ELF-1 (cell line): ENCODE measurements at regions not wholly inside any gene's neighbourhood (a gene's known extent, or its start where the extent isn't known, plus 50 kb on each side); places are given as distances from the start of the nearest gene placed in this dataset.

Source experiments
- DNase-seq: peaks from one replicate; pipeline ENCODE4 v3.0.0-alpha.2; 2016; ENCODE audit warnings: low read depth, low spot score

DNA sequence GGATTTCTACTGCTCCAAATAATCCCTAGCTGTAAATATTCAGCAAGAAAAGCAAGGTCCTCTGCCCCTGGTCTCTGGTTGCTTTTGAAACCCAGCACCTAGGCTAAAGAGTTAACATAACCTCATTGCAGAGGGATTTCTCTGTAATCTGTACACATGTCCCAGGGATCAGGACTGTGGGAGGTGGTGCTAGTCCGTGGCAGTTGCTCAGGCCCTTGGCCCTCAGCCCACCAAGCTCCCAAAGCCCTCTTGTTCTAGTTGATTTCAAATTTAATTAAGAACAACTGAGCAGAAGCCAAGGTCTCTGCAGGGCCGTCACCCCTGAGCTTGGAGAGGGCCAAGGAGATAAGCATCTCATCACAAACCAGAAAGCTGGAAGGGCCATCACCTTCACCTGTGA is 181.1 kb downstream of the SOX9 start:
- DNase-seq, result no peak

GRCh38 chr17:72302735-72303134 is 181.9 kb downstream of the SOX9 start:
- DNase-seq, result no peak

DNA sequence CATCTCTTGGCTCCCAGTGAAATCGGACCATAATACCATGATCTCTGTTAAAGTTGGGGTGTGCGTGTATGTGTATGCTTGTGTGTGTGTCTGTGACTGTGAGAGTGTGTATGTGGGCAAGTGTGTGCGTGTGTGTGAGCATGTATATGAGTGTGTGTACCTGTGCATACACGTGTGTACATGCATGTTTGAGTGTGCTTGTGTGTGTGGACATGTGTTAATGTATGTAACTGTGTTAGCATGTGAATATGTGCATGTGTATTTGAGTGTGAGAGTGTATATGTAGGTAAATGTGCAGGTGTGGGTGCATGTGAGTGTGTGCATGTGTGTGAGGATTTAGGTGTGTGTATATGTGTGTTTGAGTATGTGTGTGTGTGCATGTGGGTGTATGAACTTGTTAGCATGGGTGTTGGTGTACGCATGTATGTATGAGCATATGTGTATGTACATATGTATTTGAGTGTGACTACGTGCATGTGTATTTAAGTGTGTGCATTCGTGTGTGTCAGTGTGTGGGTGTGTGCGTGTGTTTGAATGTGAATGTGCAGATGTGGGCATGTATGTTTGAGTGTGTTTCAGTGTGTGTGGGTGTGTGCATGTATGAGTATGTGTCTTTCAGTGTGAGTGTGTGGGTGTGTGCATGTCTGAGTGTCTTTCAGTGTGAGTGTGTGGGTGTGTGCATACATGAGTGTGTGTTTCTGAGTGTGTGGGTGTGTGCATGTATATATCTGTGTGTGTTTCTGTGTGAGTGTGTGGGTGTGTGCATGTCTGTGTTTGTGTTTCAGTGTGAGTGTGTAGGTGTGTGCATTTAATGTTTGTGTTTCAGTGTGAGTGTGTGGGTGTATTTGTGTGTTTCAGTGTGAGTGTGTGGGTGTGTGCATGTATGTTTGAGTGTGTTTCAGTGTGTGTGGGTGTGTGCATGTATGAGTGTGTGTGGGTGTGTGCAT is 183.2 kb downstream of the SOX9 start:
- DNase-seq, result no peak

DNA sequence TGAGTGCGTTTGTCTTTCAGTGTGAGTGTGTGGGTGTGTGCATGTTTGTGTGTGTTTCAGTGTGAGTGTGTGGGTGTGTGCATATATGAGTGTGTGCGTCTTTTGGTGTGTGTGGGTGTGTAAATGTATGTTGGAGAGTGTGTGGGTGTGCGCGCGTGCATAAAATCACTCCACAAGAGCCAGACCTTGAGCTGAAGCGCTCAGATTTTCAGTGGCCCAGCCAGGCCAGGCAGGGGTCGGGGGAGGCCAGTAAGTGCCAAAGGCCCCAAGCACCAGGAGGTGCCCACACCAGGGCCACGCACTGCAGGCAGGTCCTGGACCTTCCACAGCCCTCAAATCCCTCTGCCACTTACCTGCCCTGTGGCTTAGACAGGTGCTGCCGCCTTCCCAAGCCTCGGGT is 184.0 kb downstream of the SOX9 start:
- no peak for DNase-seq

DNA sequence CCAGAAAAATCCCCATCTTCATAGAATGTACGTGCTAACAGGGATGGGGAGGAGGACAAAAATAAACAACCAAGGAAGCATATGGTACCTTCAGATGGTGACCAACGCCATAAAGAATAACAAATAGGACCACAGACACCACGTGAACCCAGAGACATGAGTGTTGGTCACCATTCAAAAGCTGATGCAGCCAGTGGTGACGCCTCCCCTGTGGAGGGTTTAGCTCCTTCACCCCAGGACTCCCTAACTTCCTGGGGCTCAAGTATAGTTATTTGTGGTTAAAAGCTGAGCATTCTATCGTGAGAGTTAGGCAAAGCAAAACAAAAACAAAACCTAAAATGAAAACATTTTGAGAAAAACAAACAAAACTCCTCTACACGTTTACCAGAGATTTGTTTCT is 184.7 kb downstream of the SOX9 start:
- no peak for DNase-seq

DNA sequence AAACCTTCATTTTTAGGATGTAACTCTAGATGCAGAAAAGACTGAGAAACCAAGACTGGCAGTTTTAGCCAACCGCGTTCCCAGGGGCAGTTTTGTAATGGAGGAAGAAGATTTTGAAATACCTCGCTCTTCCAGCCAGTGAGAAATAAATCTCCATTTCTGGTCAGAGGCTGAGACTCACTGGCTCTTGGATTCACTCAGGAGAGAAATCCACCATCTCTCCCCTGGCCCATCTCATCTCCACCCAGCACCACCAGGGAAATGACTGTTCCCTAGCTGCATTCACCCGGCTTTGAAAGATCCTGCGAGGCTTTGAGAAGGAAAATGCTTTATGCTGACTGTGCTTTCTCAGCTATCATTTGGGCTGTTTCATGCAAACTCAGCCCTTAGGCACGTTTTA is 185.2 kb downstream of the SOX9 start:
- DNase-seq, result no peak

DNA sequence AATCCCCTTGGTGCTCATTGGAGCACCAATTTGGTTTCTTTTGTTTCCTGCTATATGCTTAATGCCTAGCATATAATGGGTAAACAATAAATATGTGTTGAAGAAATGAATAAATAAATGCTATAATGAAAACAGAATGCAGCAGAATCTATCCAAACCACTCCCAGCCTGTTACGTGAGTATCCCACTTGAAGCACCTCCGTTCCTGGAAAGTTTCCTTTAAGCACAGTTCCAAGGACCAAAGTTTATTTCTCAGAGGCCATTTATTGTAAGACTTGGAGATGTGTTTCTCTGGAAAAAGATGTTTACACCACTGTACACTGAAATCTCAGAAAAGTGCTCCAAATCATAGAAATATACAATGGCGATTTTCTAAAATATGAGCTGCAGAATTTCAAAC is 187.0 kb downstream of the SOX9 start:
- DNase-seq, result no peak

DNA sequence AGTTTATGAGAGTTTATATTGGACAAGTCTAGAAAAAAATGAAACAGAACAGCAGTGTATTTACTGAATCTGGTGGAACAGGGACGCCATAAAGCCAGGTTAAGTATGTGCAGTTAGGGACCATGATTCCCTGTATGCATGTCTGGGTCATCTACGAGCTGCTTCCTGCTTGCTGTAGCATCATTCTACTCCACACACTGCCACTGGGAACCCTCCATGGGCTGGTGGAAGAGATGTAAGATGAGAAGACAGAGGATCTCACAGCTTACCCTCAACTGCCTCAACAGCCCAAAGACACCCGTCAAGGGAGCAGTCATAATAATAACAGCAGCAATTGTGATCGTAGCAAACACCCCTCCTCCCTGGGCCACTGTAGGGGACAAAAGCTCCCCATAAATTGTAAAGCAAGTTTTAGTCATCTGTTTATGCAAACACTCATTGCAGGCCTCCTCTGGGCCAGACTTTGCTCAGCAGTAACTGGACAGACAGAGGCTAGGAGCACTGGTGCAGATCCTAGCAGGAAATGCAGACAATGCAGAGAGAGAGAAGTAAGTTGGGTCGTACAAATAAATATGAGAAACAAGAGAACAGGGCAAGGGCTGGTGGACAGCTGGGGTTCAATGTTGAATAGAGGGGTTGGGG is 188.0 kb downstream of the SOX9 start:
- no peak for DNase-seq

DNA sequence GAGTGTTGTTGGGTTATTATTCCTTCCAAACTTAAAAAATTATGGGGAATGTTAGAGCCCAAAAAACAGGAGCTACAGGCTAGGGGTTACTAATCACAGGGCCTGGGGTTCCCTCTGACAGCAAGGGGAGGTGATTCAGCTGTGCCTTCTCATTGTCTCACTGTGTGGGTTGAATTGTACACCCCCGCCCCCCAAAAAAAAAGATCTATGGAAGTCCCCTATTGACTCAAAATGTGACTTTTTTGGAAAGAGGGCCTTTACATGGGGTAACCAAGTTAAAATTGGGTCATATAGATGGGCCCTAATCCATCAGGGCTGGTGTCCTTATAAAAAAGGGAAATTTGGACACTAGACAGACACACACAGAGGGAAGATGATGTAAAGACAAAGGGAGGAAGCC is 190.2 kb downstream of the SOX9 start:
- DNase-seq, result no peak

DNA sequence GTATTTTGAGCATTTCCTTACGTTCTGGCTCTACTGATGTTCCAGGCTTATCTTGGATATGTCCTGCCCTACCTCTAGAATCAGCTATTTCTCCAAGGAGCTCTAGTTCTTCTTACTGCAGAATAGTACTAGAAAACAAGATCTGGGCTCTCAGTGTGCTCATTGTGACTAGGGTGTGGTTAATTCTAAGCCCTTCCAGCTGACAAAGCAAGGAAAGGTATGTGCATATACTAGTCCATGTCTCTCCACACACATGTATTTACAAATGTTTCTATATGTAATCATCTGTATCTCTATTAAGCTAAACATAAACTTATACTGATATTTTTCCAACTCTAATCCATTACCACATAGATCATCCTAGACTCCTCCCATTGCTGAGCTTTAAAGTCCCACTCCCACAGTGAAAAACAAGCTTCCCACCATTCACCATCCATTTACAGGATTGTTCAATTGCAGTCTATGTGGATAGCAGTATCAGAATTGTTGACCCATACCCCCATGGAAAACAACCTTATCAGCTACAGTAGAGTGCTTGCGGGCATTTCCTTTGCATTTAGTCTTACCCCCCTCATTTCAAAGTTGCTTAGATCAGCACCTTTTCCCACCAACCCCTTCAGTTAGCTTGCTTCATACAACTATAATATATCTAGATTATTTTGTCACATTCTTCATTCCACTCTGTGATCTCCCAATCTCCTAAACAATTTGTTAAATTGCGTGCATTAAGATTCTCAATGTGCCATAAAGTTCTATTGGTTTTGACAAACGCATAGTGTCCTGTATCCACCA is 194.5 kb downstream of the SOX9 start:
- DNase-seq, result no peak

DNA sequence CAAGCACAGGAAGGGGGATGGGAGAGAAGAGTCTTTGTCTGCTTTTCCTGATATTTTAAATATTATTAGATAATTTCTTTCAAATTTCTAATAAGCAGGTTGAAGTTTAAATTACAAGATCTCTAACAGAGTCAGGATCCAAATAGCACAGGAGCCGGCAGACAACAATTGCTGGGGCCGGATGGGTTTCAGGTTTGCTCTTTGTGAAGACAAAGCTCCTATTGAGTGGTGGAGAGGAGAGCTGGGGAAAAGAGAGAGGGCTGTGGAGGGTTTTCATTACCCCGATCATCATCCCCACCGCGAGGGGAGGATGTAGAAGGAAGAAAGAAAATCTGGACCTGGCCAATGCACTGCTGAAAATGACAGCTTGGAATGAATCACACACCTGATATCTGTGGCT is 197.3 kb downstream of the SOX9 start:
- no peak for DNase-seq

DNA sequence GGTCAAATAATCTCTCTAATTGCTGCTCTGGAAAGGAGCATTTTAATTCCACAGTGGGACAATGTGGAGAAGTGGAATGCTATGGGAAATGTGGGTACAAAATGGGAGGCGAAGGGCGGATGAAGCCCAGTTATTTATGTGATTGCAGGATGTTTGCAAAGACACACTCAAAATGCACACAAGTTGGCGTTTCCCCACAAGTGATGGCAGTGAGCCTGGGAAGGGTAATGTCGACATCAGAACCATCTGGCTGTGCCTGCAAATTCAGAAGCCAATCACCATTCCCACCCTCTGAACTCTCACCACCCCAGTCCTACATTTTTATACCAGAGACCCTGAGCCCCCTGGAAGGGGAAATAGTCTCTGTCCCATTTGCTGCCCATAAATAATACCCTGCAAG is 201.1 kb downstream of the SOX9 start:
- no peak for DNase-seq

- DNase-seq, result no peak
These were observed 211.5 kb downstream of the SOX9 start for GRCh38 chr17:72332367-72332766.

DNA sequence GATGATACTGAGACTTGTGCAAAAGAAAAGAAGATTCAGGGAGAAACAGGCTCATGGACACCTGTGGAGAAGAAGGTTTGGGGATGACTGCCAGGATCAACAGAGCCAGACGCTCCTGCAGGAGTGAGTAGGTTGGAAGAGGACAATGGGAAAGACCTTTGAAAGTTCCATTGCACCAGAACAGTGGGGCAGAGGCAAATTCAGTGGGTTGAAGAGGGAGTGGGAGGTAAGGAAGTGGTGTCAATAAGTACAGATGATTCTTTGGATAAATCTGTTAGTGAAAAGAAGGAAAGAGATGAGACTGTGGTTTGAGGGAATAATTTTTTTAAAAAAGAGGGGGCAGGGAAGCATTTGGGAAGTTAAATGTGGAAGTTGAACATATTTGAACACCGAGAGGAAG is 212.8 kb downstream of the SOX9 start:
- DNase-seq, result no peak

DNA sequence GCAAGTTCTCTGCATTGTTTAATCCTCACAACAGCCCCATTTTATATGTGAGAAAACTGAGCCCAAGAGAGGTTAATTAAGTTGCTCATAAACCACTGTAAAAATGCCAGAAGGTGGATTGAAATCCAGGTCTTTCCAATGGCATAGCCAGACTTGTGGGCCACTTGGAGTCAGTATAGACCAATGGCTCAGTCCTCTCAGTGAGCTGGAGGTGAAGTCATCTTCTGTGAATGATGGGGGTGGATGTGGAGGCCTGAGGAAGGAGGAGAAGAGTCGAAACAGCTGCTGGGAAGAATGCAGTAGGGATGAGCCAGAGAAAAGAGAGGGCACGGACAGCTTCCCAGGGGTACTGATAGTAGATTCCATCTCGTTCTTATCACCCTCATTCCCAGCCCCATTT is 213.4 kb downstream of the SOX9 start:
- no peak for DNase-seq

- no peak for DNase-seq
These were observed 215.4 kb downstream of the SOX9 start for GRCh38 chr17:72336026-72336803.

GRCh38 chr17:72336804-72337070 is 215.9 kb downstream of the SOX9 start:
- no peak for DNase-seq

DNA sequence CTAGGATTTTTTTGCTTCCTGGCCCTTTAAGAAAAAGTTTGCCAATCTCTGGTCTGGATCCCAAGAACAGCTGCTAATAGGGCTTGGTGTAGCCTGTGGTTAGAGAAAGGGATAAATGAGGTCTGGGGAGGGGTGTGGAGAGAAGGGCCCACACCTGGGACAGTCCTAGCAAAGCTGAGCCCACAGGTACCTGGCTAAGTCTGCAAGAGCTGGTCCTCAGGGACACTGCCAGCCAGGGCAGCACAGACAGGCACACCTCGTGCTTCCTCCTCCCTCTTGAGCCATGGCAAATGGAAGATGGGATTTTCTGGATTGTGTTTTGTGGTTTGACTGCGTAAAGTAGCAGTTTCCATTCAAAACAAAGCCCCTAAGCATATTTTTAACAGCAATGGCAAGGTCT is 217.5 kb downstream of the SOX9 start:
- DNase-seq, result no peak

DNA sequence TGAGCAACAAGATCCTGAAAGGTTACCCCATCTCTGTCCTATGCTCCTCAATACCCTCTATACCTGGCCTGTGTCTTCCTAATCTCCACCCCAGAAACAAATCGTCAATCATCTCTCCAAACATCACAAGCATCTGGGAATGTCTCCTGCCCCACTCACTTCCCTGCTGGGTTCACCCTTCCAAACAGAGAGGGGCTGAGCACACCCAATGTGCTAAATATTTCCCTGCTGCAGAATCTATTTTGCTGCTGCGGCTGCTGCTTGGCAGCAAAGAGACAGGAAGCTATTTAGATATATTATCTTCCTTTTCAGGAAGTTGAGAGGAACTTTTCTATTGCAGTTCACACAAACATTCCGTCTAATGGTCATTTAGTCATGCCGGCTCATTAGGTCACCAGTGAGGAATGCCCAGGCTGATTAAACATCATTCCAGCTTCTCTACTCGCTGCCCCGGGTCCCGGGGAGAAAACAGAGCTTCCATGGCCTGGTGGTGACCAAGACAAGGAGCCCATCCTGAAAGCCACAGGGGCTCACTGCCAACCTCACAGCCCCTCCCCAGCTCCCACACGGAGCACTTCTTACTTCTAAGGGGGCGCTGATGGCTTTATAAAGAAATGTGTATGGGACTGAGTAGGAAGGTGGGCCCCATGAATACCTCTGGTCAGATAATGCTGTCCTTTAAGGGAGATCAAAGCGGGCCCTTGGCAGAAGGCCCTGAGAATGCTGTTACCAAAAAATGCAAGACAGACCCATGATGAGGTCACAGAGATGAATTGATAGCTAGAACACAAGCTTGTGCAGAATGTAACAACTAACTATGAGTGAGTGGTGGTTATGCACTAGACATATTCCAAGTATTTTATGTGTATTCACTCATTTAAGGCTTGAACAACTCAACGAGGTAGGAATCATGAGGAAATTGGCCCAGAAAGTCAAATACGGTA is 218.3 kb downstream of the SOX9 start:
- DNase-seq, result peak; percentile 76

GRCh38 chr17:72340836-72341235 is 220.0 kb downstream of the SOX9 start:
- DNase-seq, result no peak

DNA sequence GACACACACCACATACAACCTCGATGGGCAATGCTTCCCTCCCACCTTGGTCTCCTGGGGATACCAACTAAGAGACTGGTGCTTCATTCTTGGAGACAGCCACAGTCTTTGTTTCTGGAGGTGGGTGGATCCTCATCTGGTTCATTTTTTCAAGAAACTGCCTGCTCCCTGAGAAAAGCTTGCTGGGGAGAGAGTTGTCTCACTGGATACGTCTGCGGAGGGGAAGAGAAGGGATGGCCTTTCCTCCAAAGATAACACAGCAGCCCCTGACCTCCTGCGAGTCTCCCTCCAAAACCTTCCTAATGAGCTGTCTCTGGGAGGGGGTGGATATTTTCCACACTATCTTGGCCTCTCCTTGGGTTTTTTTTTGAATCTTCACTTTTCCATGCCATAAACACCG is 221.2 kb downstream of the SOX9 start:
- DNase-seq, result no peak
